IPS-18c (cell line): ENCODE measurements at regions not wholly inside any gene's neighbourhood (a gene's known extent, or its start where the extent isn't known, plus 50 kb on each side); places are given as distances from the start of the nearest gene placed in this dataset.

Source experiments
- H3K4me3 ChIP-seq: 2 replicates; pipeline ENCODE4 v1.7.0; 2013; ENCODE audit warnings: low read depth, mild to moderate bottlenecking, low read length, moderate library complexity; ENCODE audit not compliant: insufficient read depth
- H3K9me3 ChIP-seq: one replicate; pipeline ENCODE4 v1.6.1; 2013; ENCODE audit warnings: mild to moderate bottlenecking, low read length, moderate library complexity; ENCODE audit not compliant: control insufficient read depth, insufficient read depth

- peaks cover 6% of the 10 kb centered on the region for H3K9me3 ChIP-seq
- no peak overlapping the region for H3K4me3 ChIP-seq
Measured at GRCh38 chr3:127386490-127386889, 98.6 kb upstream of the PRR20G start.

GRCh38 chr3:127385540-127385870 is 97.7 kb upstream of the PRR20G start:
- Histone ChIP-seq H3K4me3 (no peak overlapping the region), H3K9me3 (peaks cover 6% of the 10 kb centered on the region)

GRCh38 chr3:127384717-127385539 is 97.1 kb upstream of the PRR20G start:
- Histone ChIP-seq H3K4me3 (no peak overlapping the region), H3K9me3 (peaks cover 6% of the 10 kb centered on the region)

GRCh38 chr3:127383656-127384179 is 95.9 kb upstream of the PRR20G start:
- no peak overlapping the region for H3K4me3 ChIP-seq
- H3K9me3 ChIP-seq = peaks cover 2% of the 10 kb centered on the region

- peaks cover 2% of the 10 kb centered on the region for H3K9me3 ChIP-seq
- no peak overlapping the region for H3K4me3 ChIP-seq
Measured at GRCh38 chr3:127377801-127378655, 90.2 kb upstream of the PRR20G start.

GRCh38 chr3:127375151-127375930 is 87.5 kb upstream of the PRR20G start:
- Histone ChIP-seq H3K9me3 (no peaks in the 10 kb centered on the region), H3K4me3 (no peak overlapping the region)

- Histone ChIP-seq H3K4me3 (no peak overlapping the region), H3K9me3 (no peaks in the 10 kb centered on the region)
Measured at GRCh38 chr3:127374086-127375010, 86.5 kb upstream of the PRR20G start.

GRCh38 chr3:127373441-127374085 is 85.7 kb upstream of the PRR20G start:
- Histone ChIP-seq H3K4me3 (no peak overlapping the region), H3K9me3 (no peaks in the 10 kb centered on the region)

GRCh38 chr3:127371846-127372245 is 84.0 kb upstream of the PRR20G start:
- no peaks in the 10 kb centered on the region for H3K9me3 ChIP-seq
- H3K4me3 ChIP-seq = no peak overlapping the region

GRCh38 chr3:127371334-127371733 is 83.5 kb upstream of the PRR20G start:
- Histone ChIP-seq H3K4me3 (no peak overlapping the region), H3K9me3 (no peaks in the 10 kb centered on the region)

- Histone ChIP-seq H3K4me3 (no peak overlapping the region), H3K9me3 (no peaks in the 10 kb centered on the region)
Measured at GRCh38 chr3:127370906-127371305, 83.1 kb upstream of the PRR20G start.

- Histone ChIP-seq H3K4me3 (no peak overlapping the region), H3K9me3 (no peaks in the 10 kb centered on the region)
Measured at GRCh38 chr3:127369356-127369935, 81.6 kb upstream of the PRR20G start.

- Histone ChIP-seq H3K4me3 (no peak overlapping the region), H3K9me3 (no peaks in the 10 kb centered on the region)
Measured at GRCh38 chr3:127368186-127369032, 80.6 kb upstream of the PRR20G start.

- no peak overlapping the region for H3K4me3 ChIP-seq
- H3K9me3 ChIP-seq = no peaks in the 10 kb centered on the region
Measured at GRCh38 chr3:127367593-127367992, 79.7 kb upstream of the PRR20G start.

- no peaks in the 10 kb centered on the region for H3K9me3 ChIP-seq
- H3K4me3 ChIP-seq = no peak overlapping the region
Measured at GRCh38 chr3:127366383-127366782, 78.5 kb upstream of the PRR20G start.
